GM11168 (cell line): ENCODE measurements at regions not wholly inside any gene's neighbourhood (a gene's known extent, or its start where the extent isn't known, plus 50 kb on each side); places are given as distances from the start of the nearest gene placed in this dataset.

Experiments used
- in situ Hi-C: fragments of 300-500 bp; cut with MboI; formaldehyde crosslinking; loops from one replicate; pipeline ENCODE4 v1.12.0; 2022; ENCODE audit warnings: low sequenced_read_pairs; ENCODE audit not compliant: unreplicated experiment

GRCh38 chr9:90333226-90333625 lies 309.4 kb downstream of the DIRAS2 start:
- in situ Hi-C loops = no loop called here

GRCh38 chr9:90340421-90340820 lies 302.2 kb downstream of the DIRAS2 start:
- in situ Hi-C loops = no loop called here

- in situ Hi-C loops = no loop called here
These were observed 300.0 kb downstream of the DIRAS2 start for GRCh38 chr9:90342607-90343006.

- in situ Hi-C loops = no loop called here
These were observed 299.3 kb downstream of the DIRAS2 start for GRCh38 chr9:90343366-90343765.

GRCh38 chr9:90343991-90344390 lies 298.6 kb downstream of the DIRAS2 start:
- in situ Hi-C loops = no loop called here

GRCh38 chr9:90365666-90366065 lies 277.0 kb downstream of the DIRAS2 start:
- in situ Hi-C loops = no loop called here

- in situ Hi-C loops = no loop called here
These were observed 274.4 kb downstream of the DIRAS2 start for GRCh38 chr9:90368241-90368640.

GRCh38 chr9:90368928-90369327 lies 273.7 kb downstream of the DIRAS2 start:
- in situ Hi-C loops = no loop called here

GRCh38 chr9:90379771-90380170 lies 262.9 kb downstream of the DIRAS2 start:
- in situ Hi-C loops = no loop called here

- in situ Hi-C loops = no loop called here
These were observed 257.5 kb downstream of the DIRAS2 start for GRCh38 chr9:90385146-90385545.

- in situ Hi-C loops = no loop called here
These were observed 249.1 kb downstream of the DIRAS2 start for GRCh38 chr9:90393365-90394152.

GRCh38 chr9:90394871-90395270 lies 247.8 kb downstream of the DIRAS2 start:
- in situ Hi-C loops = no loop called here

- in situ Hi-C loops = no loop called here
These were observed 242.5 kb downstream of the DIRAS2 start for GRCh38 chr9:90400091-90400490.

GRCh38 chr9:90408659-90409058 lies 234.0 kb downstream of the DIRAS2 start:
- in situ Hi-C loops = no loop called here

GRCh38 chr9:90419221-90419851 lies 223.3 kb downstream of the DIRAS2 start:
- in situ Hi-C loops = no loop called here

- in situ Hi-C loops = no loop called here
These were observed 222.4 kb downstream of the DIRAS2 start for GRCh38 chr9:90420211-90420610.

GRCh38 chr9:90420768-90421513 lies 221.7 kb downstream of the DIRAS2 start:
- in situ Hi-C loops = no loop called here

- in situ Hi-C loops = no loop called here
These were observed 220.8 kb downstream of the DIRAS2 start for GRCh38 chr9:90421786-90422185.

GRCh38 chr9:90423661-90424193 lies 218.9 kb downstream of the DIRAS2 start:
- in situ Hi-C loops = no loop called here

GRCh38 chr9:90428517-90428916 lies 214.1 kb downstream of the DIRAS2 start:
- in situ Hi-C loops = no loop called here

- in situ Hi-C loops = no loop called here
These were observed 209.7 kb downstream of the DIRAS2 start for GRCh38 chr9:90432951-90433350.
